ENCODE measurements at regions not wholly inside any gene's neighbourhood (a gene's known extent, or its start where the extent isn't known, plus 50 kb on each side); places are given as distances from the start of the nearest gene placed in this dataset.
"Not testable (repeated sequence)": the region's sequence is repeated elsewhere in the genome, so short reads cannot be mapped to it uniquely, and the experiment has no call there.

DNA sequence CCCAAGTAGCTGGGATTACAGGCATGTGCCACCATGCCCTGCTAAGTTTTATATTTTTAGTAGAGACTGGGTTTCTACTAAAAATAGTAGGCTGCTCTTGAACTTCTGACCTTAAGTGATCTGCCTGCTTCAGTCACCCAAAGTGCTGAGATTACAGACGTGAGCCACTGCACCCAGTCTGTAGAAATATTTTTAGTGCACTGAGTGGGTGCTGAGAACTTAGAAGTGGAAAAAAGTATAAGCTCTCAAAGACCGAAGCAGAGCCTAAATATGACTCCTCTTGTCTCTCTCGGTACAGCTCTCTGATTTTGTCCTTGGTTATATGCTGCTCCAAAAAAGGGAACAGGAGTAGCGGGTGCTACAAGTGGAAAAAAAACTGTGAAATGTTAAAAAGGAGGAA, 353.8 kb upstream of the IZUMO3 start:
- H3K27ac ChIP-seq: no peak overlapping the region
- H3K9me3 ChIP-seq: no peaks in the 10 kb centered on the region
- TF ChIP-seq, protein P1, sequence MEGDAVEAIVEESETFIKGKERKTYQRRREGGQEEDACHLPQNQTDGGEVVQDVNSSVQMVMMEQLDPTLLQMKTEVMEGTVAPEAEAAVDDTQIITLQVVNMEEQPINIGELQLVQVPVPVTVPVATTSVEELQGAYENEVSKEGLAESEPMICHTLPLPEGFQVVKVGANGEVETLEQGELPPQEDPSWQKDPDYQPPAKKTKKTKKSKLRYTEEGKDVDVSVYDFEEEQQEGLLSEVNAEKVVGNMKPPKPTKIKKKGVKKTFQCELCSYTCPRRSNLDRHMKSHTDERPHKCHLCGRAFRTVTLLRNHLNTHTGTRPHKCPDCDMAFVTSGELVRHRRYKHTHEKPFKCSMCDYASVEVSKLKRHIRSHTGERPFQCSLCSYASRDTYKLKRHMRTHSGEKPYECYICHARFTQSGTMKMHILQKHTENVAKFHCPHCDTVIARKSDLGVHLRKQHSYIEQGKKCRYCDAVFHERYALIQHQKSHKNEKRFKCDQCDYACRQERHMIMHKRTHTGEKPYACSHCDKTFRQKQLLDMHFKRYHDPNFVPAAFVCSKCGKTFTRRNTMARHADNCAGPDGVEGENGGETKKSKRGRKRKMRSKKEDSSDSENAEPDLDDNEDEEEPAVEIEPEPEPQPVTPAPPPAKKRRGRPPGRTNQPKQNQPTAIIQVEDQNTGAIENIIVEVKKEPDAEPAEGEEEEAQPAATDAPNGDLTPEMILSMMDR (IDR thresholded peaks at IDR 0.05): no peak
- H3K36me3 ChIP-seq: no peaks in the 10 kb centered on the region
- no peaks in the 10 kb centered on the region for H3K4me1 ChIP-seq
- no peak overlapping the region for H3K4me3 ChIP-seq
- no peak overlapping the region for H3K9ac ChIP-seq (ENCODE audit: low read depth in 2 of 2, low read length in 2 of 2)
- intact Hi-C loops (cut with DNase I): no loop called here
- H3K27me3 ChIP-seq: no peaks in the 10 kb centered on the region
- no peak for DNase-seq

DNA sequence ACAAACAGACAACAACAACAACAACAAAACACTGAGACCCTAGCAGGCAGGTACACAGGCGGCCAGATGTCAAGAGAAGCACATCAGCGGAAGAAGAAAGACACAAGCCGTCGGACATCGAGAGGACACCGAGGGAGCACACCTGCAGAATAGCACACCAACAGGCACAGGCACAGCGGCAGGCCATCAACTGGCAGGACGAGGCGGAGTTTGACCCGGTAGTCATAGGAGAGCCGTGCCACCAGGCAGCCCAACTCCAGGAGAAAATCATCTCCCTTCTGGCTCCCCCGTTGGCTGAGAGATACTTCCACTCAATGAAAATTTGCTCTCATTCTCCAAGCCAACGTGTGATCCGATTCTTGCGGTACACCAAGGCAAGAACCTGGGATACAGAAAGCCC, 352.1 kb upstream of the IZUMO3 start:
- no peaks in the 10 kb centered on the region for H3K36me3 ChIP-seq
- TF ChIP-seq, protein P1 (IDR thresholded peaks at IDR 0.05): no peak
- no peak for DNase-seq
- no peak overlapping the region for H3K9ac ChIP-seq (ENCODE audit: low read depth in 2 of 2, low read length in 2 of 2)
- no peak overlapping the region for H3K27ac ChIP-seq
- intact Hi-C loops (cut with DNase I): no loop called here
- no peak overlapping the region for H3K4me3 ChIP-seq
- no peaks in the 10 kb centered on the region for H3K9me3 ChIP-seq
- no peaks in the 10 kb centered on the region for H3K27me3 ChIP-seq
- no peaks in the 10 kb centered on the region for H3K4me1 ChIP-seq

DNA sequence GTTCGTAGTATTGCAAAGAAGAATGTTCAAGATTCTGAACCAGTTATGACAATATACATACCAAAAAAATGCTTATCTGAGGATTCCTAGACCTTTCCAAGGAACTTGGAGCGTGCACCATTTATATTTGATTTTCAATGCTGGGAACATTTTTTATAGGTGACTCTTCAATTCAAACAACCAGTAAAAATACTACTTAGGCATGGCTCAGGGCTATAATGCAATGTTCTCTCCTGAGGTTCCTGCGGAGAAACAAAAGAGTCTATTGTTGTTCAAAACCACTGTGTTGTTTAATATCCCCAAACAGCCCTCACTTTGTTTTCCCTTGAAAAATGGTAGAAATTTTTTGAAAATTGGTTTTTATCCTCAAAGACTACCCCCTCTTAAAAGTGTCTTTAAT, 335.7 kb upstream of the IZUMO3 start:
- Histone ChIP-seq H3K9me3 (no peaks in the 10 kb centered on the region), H3K27me3 (no peaks in the 10 kb centered on the region), H3K4me3 (no peak overlapping the region), H3K27ac (no peak overlapping the region), H3K9ac (ENCODE audit: low read depth in 2 of 2, low read length in 2 of 2) (no peak overlapping the region), H3K36me3 (no peaks in the 10 kb centered on the region), H3K4me1 (no peaks in the 10 kb centered on the region)
- no peak for DNase-seq
- TF ChIP-seq, protein P1 (IDR thresholded peaks at IDR 0.05): no peak
- intact Hi-C loops (cut with DNase I): no loop called here

DNA sequence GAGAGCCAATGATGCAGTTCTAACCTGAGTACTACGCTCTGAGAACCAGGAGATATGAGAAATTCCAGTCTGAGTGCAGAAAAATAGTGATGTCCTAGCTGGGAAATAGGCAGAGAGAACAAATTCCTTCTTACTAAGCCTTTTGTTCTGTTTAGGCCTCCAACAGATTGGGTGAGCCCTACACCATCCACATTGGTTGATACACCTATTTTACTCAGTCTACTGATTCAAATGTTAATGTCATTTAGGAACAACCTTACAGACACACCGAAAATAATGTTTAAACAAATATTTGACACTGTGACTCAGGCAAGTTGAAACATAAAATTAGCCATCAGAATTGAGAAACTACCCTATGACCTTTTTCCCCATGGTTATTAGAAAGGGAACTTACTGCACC, 333.9 kb upstream of the IZUMO3 start:
- Histone ChIP-seq H3K9ac (ENCODE audit: low read depth in 2 of 2, low read length in 2 of 2) (no peak overlapping the region), H3K27ac (no peak overlapping the region), H3K4me1 (no peaks in the 10 kb centered on the region), H3K36me3 (no peaks in the 10 kb centered on the region), H3K4me3 (no peak overlapping the region), H3K9me3 (no peaks in the 10 kb centered on the region), H3K27me3 (no peaks in the 10 kb centered on the region)
- no peak for DNase-seq
- TF ChIP-seq, protein P1 (IDR thresholded peaks at IDR 0.05): no peak
- intact Hi-C loops (cut with DNase I): no loop called here

DNA sequence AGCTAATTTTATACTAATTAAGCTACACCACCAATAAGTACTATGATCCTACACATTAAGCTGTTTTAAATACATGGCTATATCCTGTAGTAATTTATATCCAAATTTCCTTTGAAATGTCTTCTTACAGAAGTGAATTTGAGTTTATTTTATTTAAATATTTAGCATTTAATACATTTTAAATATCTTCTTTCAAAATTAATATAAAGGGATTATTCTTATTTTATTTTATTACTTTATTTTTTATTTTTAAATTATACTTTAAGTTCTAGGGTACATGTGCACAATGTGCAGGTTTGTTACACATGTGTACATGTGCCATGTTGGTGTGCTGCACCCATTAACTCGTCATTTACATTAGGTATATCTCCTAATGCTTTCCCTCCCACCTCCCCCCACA, 310.9 kb upstream of the IZUMO3 start:
- H3K36me3 ChIP-seq; H3K27ac ChIP-seq; H3K27me3 ChIP-seq; H3K4me1 ChIP-seq; H3K9ac ChIP-seq (ENCODE audit: low read depth in 2 of 2, low read length in 2 of 2); DNase-seq; H3K9me3 ChIP-seq; intact Hi-C loops (cut with DNase I); H3K4me3 ChIP-seq: not testable (repeated sequence)

DNA sequence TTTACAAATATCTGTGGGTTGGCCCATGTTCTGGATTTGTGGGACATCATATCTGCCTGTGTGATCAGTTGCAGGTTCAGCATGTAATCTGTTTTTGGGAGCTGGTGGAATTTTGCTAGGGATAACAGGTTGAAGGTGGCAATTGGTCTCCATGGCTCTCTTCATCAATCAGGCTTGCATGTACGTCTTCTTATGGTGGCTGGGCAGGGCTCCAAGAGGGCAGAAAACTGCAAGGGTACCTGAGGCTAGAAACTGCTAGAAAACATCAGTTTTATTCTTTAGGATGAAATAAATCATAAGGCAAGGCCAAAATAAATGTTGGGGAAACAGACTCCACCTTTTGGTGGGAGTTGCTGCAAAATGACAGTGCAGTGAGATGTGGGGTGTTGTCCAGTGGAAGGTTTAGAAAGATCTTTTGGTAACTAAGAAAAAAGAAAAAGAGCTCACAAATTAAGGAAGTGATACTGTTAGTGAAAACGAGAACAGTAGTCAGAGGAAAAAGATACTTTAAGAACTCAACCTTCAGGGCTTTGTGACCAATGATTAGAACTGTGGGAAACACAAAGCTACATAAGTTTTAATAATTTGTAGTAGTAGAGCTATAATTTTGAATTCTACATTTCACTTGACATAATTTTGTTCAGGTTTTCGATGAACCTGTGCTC, 300.7 kb upstream of the IZUMO3 start:
- H3K4me1 ChIP-seq: no peaks in the 10 kb centered on the region
- no peaks in the 10 kb centered on the region for H3K36me3 ChIP-seq
- TF ChIP-seq, protein P1 (IDR thresholded peaks at IDR 0.05): no peak
- intact Hi-C loops (cut with DNase I): no loop called here
- no peaks in the 10 kb centered on the region for H3K9me3 ChIP-seq
- DNase-seq: no peak
- no peak overlapping the region for H3K4me3 ChIP-seq
- H3K27ac ChIP-seq: no peak overlapping the region
- H3K27me3 ChIP-seq: no peaks in the 10 kb centered on the region
- no peak overlapping the region for H3K9ac ChIP-seq (ENCODE audit: low read depth in 2 of 2, low read length in 2 of 2)

All from colonic mucosa (tissue), 4 donors.